ENCODE measurements at regions not wholly inside any gene's neighbourhood (a gene's known extent, or its start where the extent isn't known, plus 50 kb on each side); places are given as distances from the start of the nearest gene placed in this dataset.

DNA sequence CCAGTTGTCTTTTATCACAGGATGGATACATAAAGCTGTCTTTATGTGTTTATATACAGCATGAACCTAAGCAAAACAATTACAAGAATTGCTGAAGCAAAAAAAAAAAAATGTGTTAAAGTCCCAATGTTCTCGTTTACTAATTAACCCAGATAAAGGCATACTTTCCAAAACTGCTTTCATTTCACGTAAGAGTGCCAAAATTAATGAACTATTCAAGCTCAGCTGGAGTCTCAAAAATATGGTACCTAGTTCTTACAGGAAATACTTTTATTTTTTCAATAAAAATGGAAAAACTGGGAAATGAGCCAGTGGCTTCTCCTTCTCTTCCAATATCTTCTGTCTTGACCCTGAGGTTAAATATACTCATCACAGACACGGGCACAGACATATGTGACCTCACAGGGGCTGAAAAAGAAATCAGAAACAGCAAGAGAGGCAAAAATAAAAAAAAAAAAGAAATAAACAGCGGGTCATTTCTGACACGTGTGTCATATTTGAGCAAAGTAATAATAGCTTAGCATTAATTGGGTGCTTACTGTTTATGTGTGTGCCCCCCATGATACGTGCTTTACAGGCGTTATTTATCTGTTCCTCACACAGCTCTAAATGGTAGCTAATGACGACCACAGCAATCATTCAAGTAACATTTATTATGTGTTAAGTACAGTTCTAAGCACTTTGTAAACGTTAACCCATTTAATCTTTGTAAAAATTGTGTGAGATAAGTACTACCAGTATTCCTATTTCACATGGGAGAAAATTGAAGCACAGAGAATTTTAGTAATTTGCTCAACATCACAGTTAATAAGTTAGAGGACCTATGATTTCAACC, 158.0 kb upstream of the MMADHC start:
- Histone ChIP-seq H3K27ac (no peak overlapping the region), H3K4me2 (no peak overlapping the region)
- no peak for TF ChIP-seq Cebpa-rat (IDR thresholded peaks at IDR 0.05)

DNA sequence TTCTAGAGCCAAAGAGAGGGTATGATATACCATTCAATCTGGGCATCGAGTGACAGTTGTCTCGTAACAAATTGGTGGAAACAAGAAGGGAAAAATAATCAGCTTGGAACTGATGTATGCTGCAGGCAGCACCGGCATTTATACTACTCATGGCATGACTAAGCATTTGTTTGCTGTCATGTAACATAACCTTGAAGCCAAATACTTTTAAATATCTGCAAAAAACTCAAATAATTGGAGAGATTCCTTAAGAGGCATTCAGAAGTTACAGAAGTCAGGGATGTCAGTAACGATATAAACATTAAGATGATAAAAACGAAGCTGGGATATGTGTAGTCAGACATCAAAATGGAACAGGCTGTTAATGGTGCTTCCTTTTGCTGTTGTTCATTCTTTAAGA, 157.3 kb upstream of the MMADHC start:
- no peak overlapping the region for H3K4me2 ChIP-seq
- no peaks in the 10 kb centered on the region for H3K4me1 ChIP-seq
- no peaks in the 10 kb centered on the region for H3K9me3 ChIP-seq (replicated peaks in 1 of 11)
- H3K27ac ChIP-seq, result no peak overlapping the region
- no peaks in the 10 kb centered on the region for H3K27me3 ChIP-seq
- H4K20me1 ChIP-seq, result no peaks in the 10 kb centered on the region
- no peak overlapping the region for H3K9ac ChIP-seq
- H3K4me3 ChIP-seq, result no peak overlapping the region
- H3K36me3 ChIP-seq, result no peaks in the 10 kb centered on the region
- no peak for TF ChIP-seq Cebpa-rat (IDR thresholded peaks at IDR 0.05)

More for the DNA sequence above, 158.0 kb upstream of the MMADHC start:
- Histone ChIP-seq H4K20me1 (no peaks in the 10 kb centered on the region), H3K36me3 (no peaks in the 10 kb centered on the region), H3K27me3 (no peaks in the 10 kb centered on the region), H3K9ac (no peak overlapping the region), H3K4me3 (no peak overlapping the region), H3K9me3 (replicated peaks in 1 of 11) (no peaks in the 10 kb centered on the region), H3K4me1 (no peaks in the 10 kb centered on the region)

DNA sequence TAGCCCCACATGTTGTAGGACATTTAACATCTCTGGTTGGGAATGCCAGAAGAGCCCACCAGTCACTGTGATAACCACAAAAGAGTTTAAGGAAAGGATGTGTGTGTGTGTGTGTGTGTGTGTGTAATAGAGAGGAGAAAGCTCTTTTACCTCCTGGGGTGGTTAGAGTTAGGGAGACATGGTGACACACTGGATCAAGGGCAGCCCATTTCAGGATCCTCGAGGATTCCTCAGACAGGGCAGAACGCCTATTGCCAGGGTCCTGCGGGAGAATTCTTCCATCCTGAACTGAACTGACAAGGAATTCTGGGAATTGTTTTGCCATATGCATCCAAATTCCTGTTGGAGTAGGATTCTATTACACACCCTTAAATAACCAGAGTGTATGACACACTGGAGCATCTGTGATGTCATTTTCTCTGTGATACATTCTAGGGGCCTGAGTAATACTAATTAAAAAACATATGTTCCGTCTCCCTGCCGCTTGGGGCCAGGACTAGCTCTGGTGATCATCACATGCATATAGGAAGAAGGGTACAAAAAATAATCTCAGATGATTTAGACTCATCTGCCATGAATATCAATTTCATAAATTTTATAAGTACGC, 156.4 kb upstream of the MMADHC start:
- H3K9me3 ChIP-seq (replicated peaks in 1 of 11), result no peaks in the 10 kb centered on the region
- peaks cover 0 to 6% (median 0%) of the 10 kb centered on the region in 10 experiments; a peak in 4 of 20 replicates for H3K4me1 ChIP-seq
- no peak overlapping the region for H3K27ac ChIP-seq
- H4K20me1 ChIP-seq, result no peaks in the 10 kb centered on the region
- H3K4me3 ChIP-seq, result no peak overlapping the region
- H3K27me3 ChIP-seq, result no peaks in the 10 kb centered on the region
- H3K4me2 ChIP-seq, result no peak overlapping the region
- H3K9ac ChIP-seq, result no peak overlapping the region
- no peaks in the 10 kb centered on the region for H3K36me3 ChIP-seq
- no peak for TF ChIP-seq Cebpa-rat (IDR thresholded peaks at IDR 0.05)

DNA sequence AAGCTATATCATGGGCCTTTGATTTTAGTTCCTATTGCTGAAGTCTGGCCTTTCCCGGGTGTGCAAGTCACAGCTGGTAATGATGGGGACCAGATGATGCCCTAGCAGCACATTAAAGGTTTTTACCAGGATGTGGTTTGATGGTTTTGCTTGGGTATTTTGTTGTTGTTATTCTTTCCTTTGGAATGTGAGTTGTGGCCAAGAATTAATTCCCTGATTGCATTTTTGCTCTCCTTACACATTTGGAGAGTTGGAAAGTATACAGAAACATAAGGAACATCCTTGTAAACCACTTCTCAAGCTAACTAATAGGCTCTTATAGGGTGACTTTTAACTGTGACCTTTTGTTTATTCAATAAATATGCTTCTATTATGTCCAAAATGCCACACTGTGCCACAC, 154.1 kb upstream of the MMADHC start:
- TF ChIP-seq Cebpa-rat (IDR thresholded peaks at IDR 0.05), result no peak
- Histone ChIP-seq H3K4me2 (no peak overlapping the region), H3K27ac (no peak overlapping the region)

DNA sequence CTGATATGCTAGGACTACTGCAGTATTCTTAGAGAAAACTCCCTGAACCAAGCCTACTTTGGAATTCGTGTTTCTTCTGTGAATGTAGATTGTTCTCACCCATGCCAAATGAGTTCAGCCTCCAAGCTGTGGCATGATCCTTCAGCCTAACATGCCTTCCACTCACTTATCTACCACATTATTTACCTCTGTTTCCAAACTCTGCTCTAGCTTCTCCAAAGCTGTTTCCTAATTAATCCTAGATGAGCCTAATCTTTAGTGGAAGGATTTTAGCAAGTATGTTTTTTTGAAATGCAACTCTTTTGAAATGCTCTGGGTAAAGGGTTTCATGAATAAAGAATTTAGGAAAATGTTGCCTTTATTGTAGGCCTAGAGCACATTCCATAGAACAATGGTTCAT, 152.9 kb upstream of the MMADHC start:
- H3K4me2 ChIP-seq, result no peak overlapping the region
- no peak overlapping the region for H3K27ac ChIP-seq
- no peak overlapping the region for H3K4me3 ChIP-seq
- no peaks in the 10 kb centered on the region for H3K36me3 ChIP-seq
- TF ChIP-seq Cebpa-rat (IDR thresholded peaks at IDR 0.05), result no peak
- H3K9ac ChIP-seq, result no peak overlapping the region
- H4K20me1 ChIP-seq, result no peaks in the 10 kb centered on the region
- peaks cover 0 to 8% (median 0%) of the 10 kb centered on the region in 10 experiments; a peak in 4 of 20 replicates for H3K4me1 ChIP-seq
- H3K9me3 ChIP-seq (replicated peaks in 1 of 11), result peaks cover 0 to 5% (median 0%) of the 10 kb centered on the region in 11 experiments; a peak in 4 of 22 replicates
- H3K27me3 ChIP-seq, result no peaks in the 10 kb centered on the region

More for the DNA sequence above, 154.1 kb upstream of the MMADHC start:
- no peak overlapping the region for H3K4me3 ChIP-seq
- H4K20me1 ChIP-seq, result no peaks in the 10 kb centered on the region
- no peaks in the 10 kb centered on the region for H3K36me3 ChIP-seq
- H3K27me3 ChIP-seq, result no peaks in the 10 kb centered on the region
- peaks cover 0 to 8% (median 0%) of the 10 kb centered on the region in 10 experiments; a peak in 4 of 20 replicates for H3K4me1 ChIP-seq
- H3K9me3 ChIP-seq (replicated peaks in 1 of 11), result no peaks in the 10 kb centered on the region
- no peak overlapping the region for H3K9ac ChIP-seq

DNA sequence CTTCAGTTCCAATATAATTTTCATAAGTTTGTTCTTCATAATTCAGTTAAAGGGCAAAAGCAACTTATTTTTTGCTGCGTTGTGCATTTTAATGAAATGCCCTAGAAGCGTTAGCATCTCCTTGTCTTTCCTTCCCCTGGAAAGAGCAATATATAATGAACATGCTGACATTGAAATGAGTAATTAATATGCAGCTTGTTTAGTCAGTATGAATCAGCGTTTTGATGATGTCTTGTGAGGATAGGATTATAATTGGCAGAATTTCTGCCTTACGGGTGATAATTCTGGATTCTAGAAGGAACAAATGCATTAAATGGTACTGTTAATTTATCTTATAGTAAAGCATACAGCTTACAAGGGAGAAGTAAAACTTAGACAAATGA, 152.3 kb upstream of the MMADHC start:
- Histone ChIP-seq H3K4me3 (no peak overlapping the region), H3K27me3 (no peaks in the 10 kb centered on the region), H3K4me1 (peaks cover 0 to 8% (median 0%) of the 10 kb centered on the region in 10 experiments; a peak in 4 of 20 replicates), H3K4me2 (no peak overlapping the region), H3K9ac (no peak overlapping the region), H4K20me1 (no peaks in the 10 kb centered on the region), H3K9me3 (replicated peaks in 1 of 11) (peaks cover 0 to 10% (median 0%) of the 10 kb centered on the region in 11 experiments; a peak in 4 of 22 replicates), H3K36me3 (no peaks in the 10 kb centered on the region), H3K27ac (no peak overlapping the region)
- TF ChIP-seq Cebpa-rat (IDR thresholded peaks at IDR 0.05), result no peak

DNA sequence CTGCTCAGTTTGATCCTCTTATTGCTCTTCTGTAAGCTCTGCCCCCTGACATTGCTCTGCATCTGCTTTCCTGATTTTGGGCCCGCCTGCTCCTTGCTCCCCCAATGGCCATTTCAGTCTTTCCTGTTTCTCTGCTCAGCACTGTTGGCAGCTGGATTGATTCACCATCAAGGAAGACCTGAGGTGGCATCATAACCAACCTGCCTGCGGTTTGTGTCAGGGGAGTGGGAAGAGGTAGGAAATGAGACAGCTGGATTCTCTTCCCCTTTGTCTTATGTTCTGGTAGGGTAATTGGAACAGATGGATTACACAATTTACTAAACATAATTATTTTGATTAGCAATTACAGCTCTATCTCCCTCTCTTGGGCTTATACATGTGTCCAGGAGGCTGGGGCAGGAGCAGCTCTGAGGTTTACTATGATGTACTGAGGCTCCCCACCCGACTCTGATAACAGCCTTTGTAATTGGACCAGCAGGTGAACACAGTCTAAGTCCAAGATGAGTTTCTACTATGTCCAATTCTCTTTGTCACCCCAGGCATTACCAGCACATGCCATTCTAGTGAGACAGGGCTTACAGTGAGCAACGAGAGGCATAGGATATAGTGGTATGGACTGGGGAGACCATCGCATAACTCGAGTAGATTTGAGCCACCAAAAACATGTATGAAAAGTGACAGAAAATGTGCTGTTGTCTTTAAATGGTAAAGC, 151.8 kb upstream of the MMADHC start:
- Histone ChIP-seq H3K27ac (no peak overlapping the region), H3K9me3 (replicated peaks in 1 of 11) (peaks cover 0 to 10% (median 0%) of the 10 kb centered on the region in 11 experiments; a peak in 4 of 22 replicates), H3K4me1 (peaks cover 0 to 8% (median 0%) of the 10 kb centered on the region in 10 experiments; a peak in 4 of 20 replicates), H4K20me1 (no peaks in the 10 kb centered on the region), H3K27me3 (no peaks in the 10 kb centered on the region), H3K4me2 (peak overlapping the region in 3 of 11 experiments; percentile 8 to 18 (median 14); a peak in 1 of 22 replicates), H3K4me3 (no peak overlapping the region), H3K9ac (no peak overlapping the region), H3K36me3 (no peaks in the 10 kb centered on the region)
- TF ChIP-seq Cebpa-rat (IDR thresholded peaks at IDR 0.05), result no peak

DNA sequence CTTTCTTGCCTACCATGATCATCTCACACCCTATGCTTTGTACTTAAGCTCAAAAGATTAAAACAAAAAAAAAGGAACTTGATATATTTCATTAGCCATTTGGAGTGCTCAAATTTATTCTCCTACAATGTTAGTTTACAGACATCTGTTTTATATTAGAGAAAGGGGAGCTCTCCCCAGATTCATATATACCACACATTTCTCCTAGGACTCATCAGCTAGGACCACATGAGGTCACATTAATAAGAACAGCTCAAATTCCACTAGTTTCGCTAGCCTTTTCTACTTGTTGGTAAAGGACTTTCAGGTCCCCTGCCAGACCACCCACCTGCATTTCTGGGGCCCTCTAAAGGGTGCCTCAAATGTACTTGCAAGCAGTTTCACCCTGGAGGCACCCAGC, 151.2 kb upstream of the MMADHC start:
- Histone ChIP-seq H3K4me2 (peak overlapping the region in 2 of 11 experiments; percentile 14 to 18; a peak in 1 of 22 replicates), H4K20me1 (no peaks in the 10 kb centered on the region), H3K4me1 (peaks cover 0 to 8% (median 0%) of the 10 kb centered on the region in 10 experiments; a peak in 4 of 20 replicates), H3K27me3 (no peaks in the 10 kb centered on the region), H3K9ac (no peak overlapping the region), H3K4me3 (no peak overlapping the region), H3K36me3 (no peaks in the 10 kb centered on the region), H3K9me3 (replicated peaks in 1 of 11) (peaks cover 0 to 10% (median 0%) of the 10 kb centered on the region in 11 experiments; a peak in 4 of 22 replicates), H3K27ac (no peak overlapping the region)
- no peak for TF ChIP-seq Cebpa-rat (IDR thresholded peaks at IDR 0.05)

DNA sequence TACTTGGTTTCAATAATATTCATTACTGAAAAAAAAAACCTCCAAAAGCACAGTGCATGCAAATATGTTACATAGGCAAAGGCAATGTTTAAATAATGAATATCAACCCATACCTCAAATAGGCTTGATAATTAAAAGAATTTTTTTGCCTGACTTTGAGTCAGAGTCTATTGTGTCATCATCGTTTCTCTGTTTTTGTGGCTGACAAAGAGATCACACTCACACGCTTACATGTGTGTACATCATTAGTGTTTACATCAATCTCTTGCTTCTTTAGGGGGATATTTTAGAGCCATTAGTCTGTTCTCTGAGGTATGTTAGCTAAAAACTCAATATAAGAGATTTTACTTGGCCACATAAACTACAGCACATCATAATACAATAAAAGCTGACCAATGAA, 150.3 kb upstream of the MMADHC start:
- H3K4me3 ChIP-seq, result no peak overlapping the region
- no peak for TF ChIP-seq Cebpa-rat (IDR thresholded peaks at IDR 0.05)

More for the DNA sequence above, 150.3 kb upstream of the MMADHC start:
- Histone ChIP-seq H3K27ac (no peak overlapping the region), H4K20me1 (no peaks in the 10 kb centered on the region), H3K36me3 (no peaks in the 10 kb centered on the region), H3K4me2 (no peak overlapping the region), H3K9ac (no peak overlapping the region), H3K27me3 (no peaks in the 10 kb centered on the region), H3K4me1 (peaks cover 0 to 8% (median 0%) of the 10 kb centered on the region in 10 experiments; a peak in 5 of 20 replicates), H3K9me3 (replicated peaks in 1 of 11) (peaks cover 0 to 10% (median 0%) of the 10 kb centered on the region in 11 experiments; a peak in 4 of 22 replicates)
